ENCODE measurements at regions not wholly inside any gene's neighbourhood (a gene's known extent, or its start where the extent isn't known, plus 50 kb on each side); places are given as distances from the start of the nearest gene placed in this dataset.

DNA sequence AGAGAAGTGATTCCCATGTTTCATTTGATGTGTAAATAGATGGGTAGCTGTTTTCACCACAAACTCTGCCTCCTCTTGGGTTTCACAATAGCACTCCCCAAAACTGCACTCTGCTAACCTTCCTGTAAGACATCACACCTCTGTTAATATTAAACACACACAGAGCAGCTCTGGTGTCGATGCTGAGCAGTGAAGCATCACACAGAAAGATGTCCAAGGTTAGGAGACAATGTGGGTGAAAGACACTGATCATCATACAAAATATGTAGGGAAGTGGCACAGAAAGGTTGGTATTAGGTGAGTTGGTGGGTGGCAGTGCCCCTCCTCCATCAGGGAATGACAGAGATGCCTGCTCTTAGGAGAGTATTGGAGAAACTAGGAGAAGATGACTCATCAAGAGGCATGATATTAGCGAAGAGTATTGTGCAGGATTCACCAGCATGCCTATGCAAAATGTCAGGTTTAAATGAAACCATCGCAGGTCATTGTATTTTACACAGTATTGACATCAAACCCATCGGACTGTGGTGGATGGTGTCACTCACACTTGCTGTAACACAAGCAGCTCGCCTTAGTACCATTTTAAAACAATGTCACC, 199.7 kb downstream of the TBXT start:
- TF ChIP-seq, protein P1, sequence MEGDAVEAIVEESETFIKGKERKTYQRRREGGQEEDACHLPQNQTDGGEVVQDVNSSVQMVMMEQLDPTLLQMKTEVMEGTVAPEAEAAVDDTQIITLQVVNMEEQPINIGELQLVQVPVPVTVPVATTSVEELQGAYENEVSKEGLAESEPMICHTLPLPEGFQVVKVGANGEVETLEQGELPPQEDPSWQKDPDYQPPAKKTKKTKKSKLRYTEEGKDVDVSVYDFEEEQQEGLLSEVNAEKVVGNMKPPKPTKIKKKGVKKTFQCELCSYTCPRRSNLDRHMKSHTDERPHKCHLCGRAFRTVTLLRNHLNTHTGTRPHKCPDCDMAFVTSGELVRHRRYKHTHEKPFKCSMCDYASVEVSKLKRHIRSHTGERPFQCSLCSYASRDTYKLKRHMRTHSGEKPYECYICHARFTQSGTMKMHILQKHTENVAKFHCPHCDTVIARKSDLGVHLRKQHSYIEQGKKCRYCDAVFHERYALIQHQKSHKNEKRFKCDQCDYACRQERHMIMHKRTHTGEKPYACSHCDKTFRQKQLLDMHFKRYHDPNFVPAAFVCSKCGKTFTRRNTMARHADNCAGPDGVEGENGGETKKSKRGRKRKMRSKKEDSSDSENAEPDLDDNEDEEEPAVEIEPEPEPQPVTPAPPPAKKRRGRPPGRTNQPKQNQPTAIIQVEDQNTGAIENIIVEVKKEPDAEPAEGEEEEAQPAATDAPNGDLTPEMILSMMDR (IDR thresholded peaks at IDR 0.05), result no peak
- no peak for TF ChIP-seq EZH2 (IDR thresholded peaks at IDR 0.05; ENCODE audit: borderline replicate concordance, insufficient read depth, low read depth, low read length, poor library complexity, severe bottlenecking)

Measured in B cell (primary cell).